ENCODE measurements at regions not wholly inside any gene's neighbourhood (a gene's known extent, or its start where the extent isn't known, plus 50 kb on each side); places are given as distances from the start of the nearest gene placed in this dataset.

DNA sequence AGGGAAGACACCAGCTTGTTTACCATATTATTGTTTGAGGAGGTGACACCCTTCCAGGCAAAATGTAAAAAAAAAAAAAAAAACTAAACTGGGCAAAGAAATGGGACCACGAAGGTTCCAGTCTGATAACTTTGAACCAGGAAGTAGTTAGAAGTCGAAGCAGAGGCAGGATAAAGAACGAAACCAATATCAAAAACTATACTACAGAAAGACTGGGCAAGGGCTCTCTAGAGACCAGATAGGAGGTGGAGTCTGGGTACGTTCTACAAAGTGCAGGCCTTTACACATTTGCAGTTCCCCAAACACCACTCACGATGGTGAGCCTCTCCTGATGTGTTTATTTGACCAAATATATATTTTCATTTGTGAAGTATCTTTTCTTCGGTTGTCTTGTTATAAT is 125.7 kb upstream of the CDK1 start:
- no peak for FAIRE-seq

DNA sequence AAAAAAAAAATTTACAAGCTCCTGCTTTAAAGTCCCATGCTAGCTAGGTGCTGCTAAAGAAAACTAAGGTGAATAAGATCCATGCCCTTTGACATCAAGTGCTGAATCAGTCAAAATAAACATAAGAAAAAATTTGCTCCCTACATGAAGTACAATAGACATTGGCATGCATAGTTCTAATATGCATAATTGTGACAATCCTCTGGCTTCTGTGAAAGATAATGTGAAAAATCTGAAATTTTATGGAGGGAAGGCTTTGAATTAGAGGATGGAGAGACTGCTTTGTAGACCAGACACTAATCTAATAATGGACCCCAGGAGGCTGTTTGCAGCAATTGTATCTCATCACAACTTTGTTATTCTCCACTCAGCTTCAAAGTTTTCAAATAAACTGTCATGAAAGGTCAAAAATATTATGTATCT is 127.9 kb upstream of the CDK1 start:
- TF ChIP-seq POLR2A (IDR thresholded peaks at IDR 0.05; ENCODE audit: low read depth, low read length) (no peak), POLR2AphosphoS5 (IDR thresholded peaks at IDR 0.05; ENCODE audit: low read depth, low read length) (no peak), POU2F2 (IDR thresholded peaks at IDR 0.05; ENCODE audit: low read depth, low read length) (no peak), PAX5 (IDR thresholded peaks at IDR 0.05; ENCODE audit: insufficient read depth, low read length, severe bottlenecking) (no peak), TAF1 (IDR thresholded peaks at IDR 0.05; ENCODE audit: low read depth, low read length) (no peak), SPI1 (IDR thresholded peaks at IDR 0.05; ENCODE audit: low read depth, low read length) (no peak)
- no peak for FAIRE-seq

More for the DNA sequence above, 125.7 kb upstream of the CDK1 start:
- DNase-seq (ENCODE audit: insufficient read length, low spot score), result no peak
- no peak for TF ChIP-seq SPI1 (IDR thresholded peaks at IDR 0.05; ENCODE audit: low read depth, low read length)
- no peak for TF ChIP-seq POU2F2 (IDR thresholded peaks at IDR 0.05; ENCODE audit: low read depth, low read length)
- no peak for TF ChIP-seq POLR2AphosphoS5 (IDR thresholded peaks at IDR 0.05; ENCODE audit: low read depth, low read length)
- TF ChIP-seq POLR2A (IDR thresholded peaks at IDR 0.05; ENCODE audit: low read depth, low read length), result no peak
- TF ChIP-seq TAF1 (IDR thresholded peaks at IDR 0.05; ENCODE audit: low read depth, low read length), result no peak
- TF ChIP-seq PAX5 (IDR thresholded peaks at IDR 0.05; ENCODE audit: insufficient read depth, low read length, severe bottlenecking), result no peak

DNA sequence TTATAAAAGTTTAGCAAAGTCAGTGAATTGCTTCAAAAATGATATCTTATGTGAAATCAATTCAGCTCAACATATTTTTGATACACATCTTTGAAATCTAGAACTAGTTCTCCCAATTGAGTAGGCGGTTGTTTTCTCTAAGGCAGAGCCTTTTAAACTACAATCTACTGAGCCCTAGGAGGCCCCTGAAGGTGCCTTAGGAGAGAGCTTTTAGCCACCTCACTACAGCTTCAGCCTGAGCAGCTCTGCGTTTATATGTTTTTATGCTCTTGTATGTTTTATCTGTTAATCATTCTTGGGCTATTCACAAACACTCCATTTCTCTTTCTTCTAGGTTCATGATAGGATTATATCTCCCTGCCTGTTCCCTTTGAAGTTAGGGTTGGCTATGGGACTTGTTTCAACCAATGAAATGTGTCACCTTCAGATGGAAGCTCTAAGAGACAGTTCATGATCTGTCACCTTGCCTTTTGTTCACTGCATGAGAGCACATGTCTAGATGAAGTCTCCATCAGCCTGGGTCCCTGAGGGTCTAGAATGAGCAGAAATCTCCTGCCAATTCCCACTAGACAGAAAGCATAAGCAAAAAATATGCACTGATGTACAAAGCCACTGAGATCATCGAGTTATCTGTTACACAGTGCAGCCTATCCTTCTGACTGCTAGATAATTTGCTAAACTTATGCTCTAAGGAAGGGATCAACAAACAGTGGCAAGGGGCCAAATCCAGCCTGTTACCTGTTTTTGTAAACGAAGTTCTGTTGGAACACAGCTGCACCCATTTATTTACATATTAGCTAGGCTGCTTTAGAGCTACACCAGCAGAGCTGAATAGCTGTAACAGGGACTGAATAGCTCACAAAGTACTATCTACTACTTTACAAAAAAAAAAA is 128.5 kb upstream of the CDK1 start:
- FAIRE-seq (no peak), DNase-seq (ENCODE audit: insufficient read length, low spot score) (no peak)
- no peak for TF ChIP-seq POU2F2 (IDR thresholded peaks at IDR 0.05; ENCODE audit: low read depth, low read length)
- TF ChIP-seq POLR2A (IDR thresholded peaks at IDR 0.05; ENCODE audit: low read depth, low read length), result no peak
- no peak for TF ChIP-seq SPI1 (IDR thresholded peaks at IDR 0.05; ENCODE audit: low read depth, low read length)
- no peak for TF ChIP-seq TAF1 (IDR thresholded peaks at IDR 0.05; ENCODE audit: low read depth, low read length)
- no peak for TF ChIP-seq PAX5 (IDR thresholded peaks at IDR 0.05; ENCODE audit: insufficient read depth, low read length, severe bottlenecking)
- TF ChIP-seq POLR2AphosphoS5 (IDR thresholded peaks at IDR 0.05; ENCODE audit: low read depth, low read length), result no peak

More for the DNA sequence above, 127.9 kb upstream of the CDK1 start:
- DNase-seq (ENCODE audit: insufficient read length, low spot score), result no peak

DNA sequence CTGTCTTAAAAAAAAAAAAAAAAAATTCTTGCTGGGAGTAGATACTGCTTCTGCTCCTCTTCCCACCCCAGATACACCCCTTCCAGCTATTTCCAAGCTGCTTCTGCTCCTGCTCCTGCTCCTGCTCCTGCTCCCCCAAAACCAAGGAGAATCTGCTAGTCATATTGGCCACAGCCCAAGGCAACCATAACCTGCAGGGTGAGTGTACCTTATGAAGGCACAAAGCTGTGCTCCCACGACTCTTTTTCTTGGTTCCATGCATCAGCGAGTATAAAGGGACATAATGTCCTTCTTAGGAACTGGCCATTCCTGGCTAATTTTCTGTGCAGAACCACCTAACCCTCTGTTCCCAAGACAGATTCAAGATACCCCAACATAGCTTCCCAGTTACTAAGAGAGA is 129.5 kb upstream of the CDK1 start:
- DNase-seq (ENCODE audit: insufficient read length, low spot score) (no peak), FAIRE-seq (no peak)
- TF ChIP-seq POLR2AphosphoS5 (IDR thresholded peaks at IDR 0.05; ENCODE audit: low read depth, low read length), result no peak
- TF ChIP-seq PAX5 (IDR thresholded peaks at IDR 0.05; ENCODE audit: insufficient read depth, low read length, severe bottlenecking), result no peak
- no peak for TF ChIP-seq POLR2A (IDR thresholded peaks at IDR 0.05; ENCODE audit: low read depth, low read length)
- no peak for TF ChIP-seq SPI1 (IDR thresholded peaks at IDR 0.05; ENCODE audit: low read depth, low read length)
- TF ChIP-seq POU2F2 (IDR thresholded peaks at IDR 0.05; ENCODE audit: low read depth, low read length), result no peak
- no peak for TF ChIP-seq TAF1 (IDR thresholded peaks at IDR 0.05; ENCODE audit: low read depth, low read length)

DNA sequence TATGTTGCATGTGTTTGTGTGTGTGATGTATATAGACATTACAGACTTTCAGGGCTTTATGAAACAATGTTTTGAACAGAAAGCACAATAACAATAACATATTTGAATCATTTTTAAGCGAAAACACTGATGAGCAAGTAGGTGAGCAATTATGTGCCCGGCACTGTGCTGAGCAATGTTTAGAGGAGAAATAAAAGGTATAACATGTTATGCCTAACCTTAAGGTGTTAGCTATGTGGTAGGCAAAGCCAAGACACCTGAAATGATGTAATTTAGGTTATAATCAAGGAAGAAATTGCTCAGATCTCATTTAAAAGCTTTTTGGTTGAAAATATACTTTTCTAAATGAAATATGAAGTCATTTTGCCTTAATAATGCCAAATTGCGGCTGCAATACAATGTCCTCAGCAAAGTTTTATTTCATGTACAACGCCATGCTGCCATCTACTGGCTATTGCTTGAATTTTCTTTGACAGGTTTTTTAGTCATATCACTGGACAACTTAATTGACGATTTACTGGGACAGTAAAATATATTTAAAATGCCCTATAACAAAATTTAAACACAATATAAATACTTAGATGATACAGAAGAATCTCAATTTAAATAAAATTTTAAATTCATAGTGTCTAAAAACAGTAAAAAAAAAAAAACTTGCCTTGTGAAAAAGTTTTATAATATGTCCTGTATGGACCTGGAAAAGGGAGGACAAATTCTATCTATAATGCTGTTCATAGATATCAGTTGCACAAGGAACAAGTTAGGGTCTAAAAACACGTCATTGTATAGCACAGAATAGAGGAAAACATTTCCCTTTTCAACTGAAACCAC is 131.1 kb upstream of the CDK1 start:
- FAIRE-seq, result no peak
- no peak for DNase-seq (ENCODE audit: insufficient read length, low spot score)
- TF ChIP-seq PAX5 (IDR thresholded peaks at IDR 0.05; ENCODE audit: insufficient read depth, low read length, severe bottlenecking) (no peak), POLR2A (IDR thresholded peaks at IDR 0.05; ENCODE audit: low read depth, low read length) (no peak), TAF1 (IDR thresholded peaks at IDR 0.05; ENCODE audit: low read depth, low read length) (no peak), SPI1 (IDR thresholded peaks at IDR 0.05; ENCODE audit: low read depth, low read length) (no peak), POU2F2 (IDR thresholded peaks at IDR 0.05; ENCODE audit: low read depth, low read length) (no peak), POLR2AphosphoS5 (IDR thresholded peaks at IDR 0.05; ENCODE audit: low read depth, low read length) (no peak)

DNA sequence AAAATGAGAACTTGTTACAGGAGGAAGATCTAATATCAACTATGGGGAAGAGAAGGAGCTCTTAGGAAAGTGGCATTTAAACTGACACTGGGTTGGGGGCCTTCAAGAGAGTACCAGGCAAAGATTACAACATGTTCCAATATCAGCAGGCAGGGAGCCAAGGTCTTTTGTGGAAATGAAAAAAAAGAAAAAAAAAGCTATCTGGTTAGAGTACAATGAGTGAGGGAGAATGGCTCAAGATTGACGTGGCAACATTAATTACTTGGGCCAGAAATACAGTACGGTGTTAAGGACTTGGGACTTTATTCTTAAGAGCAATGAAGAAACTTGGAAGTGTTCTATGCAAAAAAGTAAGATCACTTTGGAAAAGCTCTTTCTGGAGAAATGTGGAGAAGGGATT is 132.3 kb upstream of the CDK1 start:
- TF ChIP-seq TAF1 (IDR thresholded peaks at IDR 0.05; ENCODE audit: low read depth, low read length) (no peak), SPI1 (IDR thresholded peaks at IDR 0.05; ENCODE audit: low read depth, low read length) (no peak), PAX5 (IDR thresholded peaks at IDR 0.05; ENCODE audit: insufficient read depth, low read length, severe bottlenecking) (no peak), POLR2AphosphoS5 (IDR thresholded peaks at IDR 0.05; ENCODE audit: low read depth, low read length) (no peak), POLR2A (IDR thresholded peaks at IDR 0.05; ENCODE audit: low read depth, low read length) (no peak)
- DNase-seq (ENCODE audit: insufficient read length, low spot score) (no peak), FAIRE-seq (no peak)

DNA sequence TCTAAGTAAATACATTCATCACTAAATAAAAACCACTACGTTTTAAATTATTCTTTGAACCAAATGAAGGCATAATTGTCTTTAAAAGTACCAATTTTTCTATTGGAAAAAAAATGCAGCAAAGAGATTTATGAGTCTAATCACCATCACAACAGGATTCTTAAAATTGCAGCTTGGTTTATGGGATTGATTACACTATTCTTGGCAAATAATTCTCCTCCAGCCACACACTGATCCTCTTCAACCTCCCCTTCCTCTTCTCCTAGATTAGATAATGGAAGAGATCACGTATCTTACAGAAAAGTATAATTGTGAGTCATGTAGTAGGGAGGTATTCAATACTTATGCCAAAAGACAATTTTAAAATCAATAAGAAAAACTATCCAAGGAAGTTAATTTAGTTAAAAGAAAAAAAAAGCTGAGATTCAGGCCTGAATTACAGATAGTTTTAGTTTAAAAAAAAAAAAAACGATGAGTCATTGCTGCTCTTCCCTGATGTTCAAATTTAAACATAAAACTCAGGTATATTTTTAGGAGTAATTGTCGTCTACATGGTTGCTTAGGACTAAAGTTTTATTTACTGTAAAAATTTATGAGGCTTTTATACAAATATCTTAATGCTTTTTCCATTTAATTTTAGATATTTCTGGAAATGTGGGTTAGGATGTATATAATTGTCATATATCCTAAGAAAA is 133.7 kb upstream of the CDK1 start:
- no peak for FAIRE-seq
- TF ChIP-seq TAF1 (IDR thresholded peaks at IDR 0.05; ENCODE audit: low read depth, low read length), result no peak
- no peak for TF ChIP-seq SPI1 (IDR thresholded peaks at IDR 0.05; ENCODE audit: low read depth, low read length)
- no peak for TF ChIP-seq PAX5 (IDR thresholded peaks at IDR 0.05; ENCODE audit: insufficient read depth, low read length, severe bottlenecking)
- no peak for TF ChIP-seq POLR2A (IDR thresholded peaks at IDR 0.05; ENCODE audit: low read depth, low read length)
- no peak for TF ChIP-seq POLR2AphosphoS5 (IDR thresholded peaks at IDR 0.05; ENCODE audit: low read depth, low read length)
- no peak for TF ChIP-seq POU2F2 (IDR thresholded peaks at IDR 0.05; ENCODE audit: low read depth, low read length)
- DNase-seq (ENCODE audit: insufficient read length, low spot score), result no peak

DNA sequence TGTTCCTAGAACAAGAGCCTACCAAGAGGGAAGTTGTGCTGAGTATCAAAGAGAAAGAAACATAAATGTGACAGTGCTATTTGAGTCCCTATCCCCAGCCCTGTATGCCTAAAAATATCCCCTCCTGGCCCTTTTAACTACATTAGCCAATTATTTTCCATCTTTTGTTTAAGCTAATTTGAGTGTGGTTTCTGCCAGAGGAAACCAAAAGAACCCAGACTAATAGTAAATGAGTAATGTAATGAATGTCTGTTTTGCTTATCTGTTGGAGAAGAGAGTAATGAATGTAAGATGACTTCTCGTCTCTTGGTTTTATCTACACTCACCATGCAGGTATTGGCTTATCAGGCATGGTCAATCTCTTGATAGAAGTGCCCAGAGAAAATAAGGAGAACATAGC is 134.4 kb upstream of the CDK1 start:
- FAIRE-seq (no peak), DNase-seq (ENCODE audit: insufficient read length, low spot score) (no peak)
- TF ChIP-seq SPI1 (IDR thresholded peaks at IDR 0.05; ENCODE audit: low read depth, low read length) (no peak), POLR2AphosphoS5 (IDR thresholded peaks at IDR 0.05; ENCODE audit: low read depth, low read length) (no peak), POLR2A (IDR thresholded peaks at IDR 0.05; ENCODE audit: low read depth, low read length) (no peak), TAF1 (IDR thresholded peaks at IDR 0.05; ENCODE audit: low read depth, low read length) (no peak), PAX5 (IDR thresholded peaks at IDR 0.05; ENCODE audit: insufficient read depth, low read length, severe bottlenecking) (no peak), POU2F2 (IDR thresholded peaks at IDR 0.05; ENCODE audit: low read depth, low read length) (no peak)

Data from GM12891 (cell line).